ENCODE measurements at regions not wholly inside any gene's neighbourhood (a gene's known extent, or its start where the extent isn't known, plus 50 kb on each side); places are given as distances from the start of the nearest gene placed in this dataset.
"Not testable (repeated sequence)": the region's sequence is repeated elsewhere in the genome, so short reads cannot be mapped to it uniquely, and the experiment has no call there.

DNA sequence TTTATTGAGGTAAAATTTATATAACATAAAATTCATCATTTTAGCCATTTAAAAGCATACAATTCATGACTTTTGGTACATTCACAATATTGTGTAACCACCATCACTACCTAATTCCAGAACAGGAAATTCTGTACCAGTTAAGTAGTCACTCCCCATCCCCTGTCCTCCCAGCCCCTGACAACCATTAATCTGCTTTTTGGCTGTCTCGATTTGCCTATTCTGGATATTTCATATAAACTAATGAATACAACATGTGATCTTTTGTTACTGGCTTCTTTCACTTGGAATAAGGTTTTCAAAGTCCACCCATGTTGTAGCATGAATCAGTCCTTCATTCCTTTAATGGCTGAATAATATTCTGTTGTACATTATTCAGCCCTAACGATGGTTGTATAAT lies 115.6 kb upstream of the KLF14 start:
- DNase-seq (ENCODE audit: low spot score), result no peak

DNA sequence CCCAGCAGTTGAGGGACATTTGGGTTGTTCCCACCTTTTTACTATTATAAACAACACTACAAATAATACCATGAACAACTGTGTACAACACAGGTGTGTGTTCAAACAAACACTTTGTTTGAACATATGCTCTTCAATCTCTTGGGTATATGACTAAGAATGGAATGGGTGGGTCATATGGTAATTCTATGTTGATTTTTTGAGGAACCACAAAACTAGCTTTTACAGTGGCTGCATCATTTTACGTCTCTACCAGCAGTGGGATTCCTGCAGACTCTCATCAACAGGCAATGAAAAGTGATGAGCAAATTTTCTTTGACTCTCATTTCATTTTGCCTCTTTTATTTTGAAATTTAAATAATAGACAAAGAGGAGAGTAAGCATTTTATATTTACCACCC lies 116.9 kb upstream of the KLF14 start:
- DNase-seq (ENCODE audit: low spot score), result no peak

DNA sequence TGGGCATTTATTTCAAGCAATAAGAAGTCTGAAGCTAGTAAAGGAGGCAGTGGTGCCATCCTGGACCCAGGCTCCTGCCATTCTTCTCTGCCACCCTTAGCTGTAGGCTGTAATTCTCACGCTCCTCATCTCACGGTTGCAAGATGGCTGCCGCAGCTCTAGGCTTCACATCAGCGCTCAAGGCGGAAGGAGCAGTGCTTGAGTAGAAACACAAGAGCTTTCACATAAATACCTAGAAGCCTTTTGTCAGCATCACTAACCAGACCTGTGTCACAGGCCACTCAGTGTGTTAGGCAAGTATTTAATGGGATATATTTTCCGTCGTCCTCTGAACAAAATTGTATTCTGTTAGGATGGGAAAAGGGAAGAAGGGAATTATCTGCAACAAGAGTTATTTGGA lies 118.9 kb upstream of the KLF14 start:
- DNase-seq (ENCODE audit: low spot score), result no peak

DNA sequence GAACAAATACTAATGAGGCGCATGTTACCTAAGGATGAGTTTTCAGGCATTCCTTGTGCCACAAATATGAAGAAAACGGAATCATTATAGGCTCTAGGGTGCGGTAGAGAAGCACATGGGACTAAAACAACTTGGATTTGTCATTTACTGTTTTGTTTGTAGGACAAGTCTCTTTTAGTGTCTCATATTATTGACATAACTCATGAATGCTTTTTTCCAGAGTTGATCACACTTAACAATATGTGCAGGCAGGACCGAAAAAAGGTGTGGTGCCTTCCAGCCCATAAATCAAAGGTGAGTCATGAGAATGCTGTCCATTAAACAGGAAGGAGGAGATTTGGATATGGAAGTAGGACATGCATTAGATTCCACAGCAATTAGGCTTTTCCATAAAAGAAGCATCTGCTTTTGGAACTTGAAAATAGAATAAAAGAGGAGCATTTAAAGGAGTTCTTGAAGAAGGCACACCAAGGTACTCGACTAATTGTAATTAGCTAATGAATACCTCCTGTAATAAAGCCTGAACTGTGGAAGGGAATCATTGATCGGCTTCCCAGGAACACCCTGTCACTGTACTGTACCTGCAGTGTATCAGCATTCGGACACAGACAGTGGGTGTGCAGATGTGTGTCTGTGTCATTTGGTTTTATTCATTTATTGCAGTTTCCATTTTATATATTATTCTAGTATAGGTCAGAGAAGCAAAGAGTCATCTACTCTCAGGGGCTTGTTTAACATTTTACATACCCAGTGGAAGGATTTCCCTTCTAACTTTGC lies 119.7 kb upstream of the KLF14 start:
- DNase-seq (ENCODE audit: low spot score), result peak; percentile 97

DNA sequence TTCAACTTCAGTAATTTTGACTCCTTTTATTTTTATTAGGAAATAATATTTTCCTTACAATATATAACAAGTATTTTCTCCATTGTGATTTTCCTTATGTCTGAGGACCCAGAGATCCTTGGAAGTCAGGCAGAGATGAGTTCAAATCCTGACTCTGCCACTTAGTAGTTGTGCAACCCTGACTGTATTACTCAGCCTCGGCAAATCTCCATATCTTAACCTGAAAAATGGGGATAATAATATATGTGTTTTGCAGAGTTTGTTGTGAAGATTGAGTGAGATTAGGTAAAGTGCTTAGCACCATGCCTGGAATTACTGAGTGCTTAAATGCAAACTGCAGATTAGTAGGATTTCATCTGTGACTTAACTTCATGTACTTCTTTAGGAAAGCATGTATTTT lies 120.5 kb upstream of the KLF14 start:
- DNase-seq (ENCODE audit: low spot score), result no peak

DNA sequence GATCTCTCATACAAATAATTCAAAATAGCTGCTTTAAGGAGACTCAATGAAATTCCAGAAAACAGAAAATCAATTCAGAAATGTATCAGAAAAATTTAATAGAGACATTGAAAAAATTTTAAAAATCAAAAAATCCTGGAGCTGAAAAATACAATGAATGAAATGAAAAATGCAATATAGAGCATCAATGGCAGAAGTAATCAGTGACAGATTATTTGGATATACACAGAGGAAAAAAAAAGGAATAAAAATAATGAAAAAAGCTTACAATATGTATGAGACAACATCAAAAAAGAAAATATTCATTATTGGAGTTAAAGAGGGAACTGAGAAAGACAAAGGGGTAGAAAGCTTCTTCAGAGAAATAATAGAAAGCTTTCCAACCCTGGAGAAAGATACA lies 122.9 kb upstream of the KLF14 start:
- no peak for DNase-seq (ENCODE audit: low spot score)

DNA sequence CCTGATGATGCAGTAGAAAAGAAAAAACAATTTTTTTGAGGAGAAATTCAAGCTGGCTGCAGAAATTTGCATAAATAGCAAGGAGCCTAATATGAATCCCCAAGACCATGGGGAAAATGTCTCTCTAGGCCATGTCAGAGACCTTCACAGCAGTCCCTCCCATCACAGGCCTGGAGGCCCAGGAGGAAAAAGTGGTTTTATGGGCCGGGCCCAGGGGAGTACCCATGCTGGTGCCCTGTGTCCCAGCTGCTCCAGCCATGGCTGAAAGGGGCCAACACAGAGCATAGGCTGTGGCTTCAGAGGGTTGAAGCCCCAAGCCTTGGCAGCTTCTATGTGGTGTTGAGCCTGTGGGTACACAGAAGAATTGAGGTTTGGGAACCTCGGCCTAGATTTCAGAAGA lies 126.8 kb upstream of the KLF14 start:
- DNase-seq (ENCODE audit: low spot score), result not testable (repeated sequence)

DNA sequence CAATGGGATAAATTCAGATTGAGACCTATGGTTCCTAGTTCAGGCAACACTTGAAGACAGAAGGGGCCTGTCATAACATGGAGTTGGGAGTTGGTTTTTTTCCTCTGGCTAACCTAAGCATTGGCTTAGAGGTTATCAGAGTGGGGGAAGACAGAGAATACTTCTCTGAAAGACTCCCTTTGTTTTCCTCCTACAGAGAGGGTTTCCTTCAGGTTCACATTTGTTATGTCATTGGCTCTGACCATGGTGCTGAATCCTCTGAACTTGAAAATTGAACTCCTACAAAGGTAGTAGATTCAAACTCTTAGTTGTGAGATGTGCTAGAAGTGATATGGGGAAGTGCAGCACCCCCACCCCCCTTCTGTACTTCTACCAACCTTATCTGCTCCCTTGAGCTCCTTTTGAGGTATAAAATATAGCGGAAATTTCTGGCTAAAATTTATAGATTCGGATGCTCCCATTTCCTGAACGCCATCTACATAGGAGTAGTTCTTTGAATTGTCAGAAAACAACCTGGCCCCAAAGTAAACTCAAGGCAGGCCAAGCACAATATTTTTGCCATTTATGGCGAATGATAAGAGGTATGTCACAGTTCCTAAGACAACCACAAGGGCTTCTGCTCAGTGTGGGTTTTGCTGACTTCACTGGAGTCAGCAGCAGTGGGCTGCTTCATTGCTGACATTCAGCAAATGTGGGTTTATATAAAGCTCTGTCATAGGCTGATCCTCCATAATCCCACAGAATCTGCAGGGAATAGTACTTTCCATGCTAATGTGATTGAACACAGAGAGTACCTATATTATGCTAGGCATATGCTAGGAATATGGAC lies 131.6 kb upstream of the KLF14 start:
- DNase-seq (ENCODE audit: low spot score), result peak; percentile 50

DNA sequence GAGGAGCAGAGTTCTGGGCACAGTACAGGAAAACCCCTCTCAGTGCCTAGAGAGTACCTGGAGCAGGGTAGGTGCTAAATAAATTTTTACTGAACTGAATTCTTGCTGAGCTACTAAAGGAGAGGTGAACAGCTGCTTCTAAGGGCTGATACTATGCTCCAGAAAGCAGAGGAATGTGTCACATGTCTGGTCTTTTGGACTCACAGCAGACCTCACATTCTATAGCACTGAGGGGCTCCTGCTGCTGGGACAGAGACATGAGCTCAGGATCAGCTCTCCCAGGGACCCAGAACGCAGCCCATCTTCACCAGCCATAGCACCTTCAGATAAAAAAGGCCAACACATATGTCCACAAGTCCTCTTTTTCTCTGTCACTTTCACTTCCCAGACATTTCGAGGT lies 133.0 kb upstream of the KLF14 start:
- no peak for DNase-seq (ENCODE audit: low spot score)

DNA sequence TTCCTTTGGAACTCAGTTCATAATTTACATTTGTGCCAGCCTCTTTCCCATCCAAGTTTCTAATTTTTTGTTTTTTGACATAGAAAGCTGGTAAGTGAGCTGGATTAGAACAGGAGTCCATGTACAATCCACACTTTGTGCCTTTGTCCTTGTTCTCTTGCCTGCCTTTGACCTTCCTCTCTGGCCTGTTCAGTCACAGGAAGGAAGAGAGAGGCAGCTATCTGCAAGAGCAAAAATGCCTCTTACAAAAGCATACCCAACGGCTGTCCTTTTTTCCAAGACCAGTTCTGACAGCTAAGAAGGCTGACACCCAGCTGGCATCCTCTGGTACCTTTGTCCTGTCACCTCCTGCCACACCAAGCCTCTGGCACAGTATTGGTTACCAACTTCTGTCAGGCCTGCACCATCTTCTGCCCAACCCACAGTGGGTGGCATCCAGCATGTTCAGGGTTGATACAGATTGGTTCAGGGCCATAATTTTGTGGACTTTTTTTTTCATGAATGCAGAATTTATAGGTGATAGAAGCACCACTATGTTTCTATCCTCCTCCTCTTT lies 133.7 kb upstream of the KLF14 start:
- DNase-seq (ENCODE audit: low spot score), result no peak

DNA sequence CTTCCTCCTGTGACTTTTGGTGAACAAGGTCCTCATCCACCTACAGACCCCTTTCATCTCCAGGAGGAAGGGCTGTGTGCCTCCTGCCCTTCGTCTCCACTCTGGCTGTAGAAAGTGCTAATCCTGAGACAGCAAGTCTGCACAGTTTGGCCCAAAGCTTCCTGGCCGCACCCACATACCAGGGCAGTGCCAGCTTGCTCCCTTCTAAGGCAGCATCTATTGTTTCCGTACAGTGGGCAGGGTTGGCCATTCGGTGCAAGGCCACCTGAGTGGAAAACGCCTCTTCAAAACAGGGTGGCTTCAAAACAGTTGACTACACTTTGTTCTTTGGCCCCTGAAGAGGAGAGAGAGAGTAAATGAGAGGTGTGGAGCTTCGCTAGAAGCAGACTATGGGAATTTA lies 134.1 kb upstream of the KLF14 start:
- DNase-seq (ENCODE audit: low spot score), result no peak

DNA sequence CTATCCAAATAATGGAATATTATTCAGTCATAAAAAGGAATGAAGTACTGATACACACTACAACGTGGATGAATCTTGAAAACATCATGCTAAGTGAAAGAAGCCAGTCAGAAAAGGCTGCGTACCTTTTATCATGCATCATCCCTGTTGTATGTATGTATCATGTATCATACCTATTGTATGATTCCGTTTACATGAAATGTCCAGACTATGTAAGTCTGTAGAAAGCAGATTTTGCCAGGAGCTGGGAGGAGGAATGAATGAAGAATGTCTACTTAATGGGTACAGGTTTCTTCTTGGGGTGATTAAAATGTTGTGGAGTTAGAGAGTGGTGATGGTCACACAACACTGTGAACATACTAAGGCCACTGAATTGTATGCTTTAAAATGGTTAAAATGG lies 135.9 kb upstream of the KLF14 start:
- DNase-seq (ENCODE audit: low spot score), result no peak

DNA sequence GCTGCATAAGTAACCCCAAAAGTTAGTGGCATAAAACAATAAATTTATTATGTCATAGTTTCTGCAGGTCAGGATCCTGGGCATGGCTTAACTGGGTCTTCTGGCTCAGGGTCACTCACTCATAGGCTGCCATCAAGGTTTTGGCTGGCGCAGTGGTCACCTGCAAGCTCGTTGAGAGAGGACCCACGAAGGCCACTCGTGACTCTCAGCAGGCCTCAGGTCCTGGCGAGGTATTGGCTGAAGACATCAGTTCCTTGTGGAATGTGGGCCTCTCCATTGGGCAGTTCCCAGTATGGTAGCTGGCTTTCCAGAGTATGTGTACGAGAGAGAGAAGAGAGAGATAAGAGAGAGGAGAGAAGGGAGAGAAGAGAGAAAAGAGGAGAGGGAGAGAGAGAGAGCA lies 138.3 kb upstream of the KLF14 start:
- DNase-seq (ENCODE audit: low spot score), result no peak

DNA sequence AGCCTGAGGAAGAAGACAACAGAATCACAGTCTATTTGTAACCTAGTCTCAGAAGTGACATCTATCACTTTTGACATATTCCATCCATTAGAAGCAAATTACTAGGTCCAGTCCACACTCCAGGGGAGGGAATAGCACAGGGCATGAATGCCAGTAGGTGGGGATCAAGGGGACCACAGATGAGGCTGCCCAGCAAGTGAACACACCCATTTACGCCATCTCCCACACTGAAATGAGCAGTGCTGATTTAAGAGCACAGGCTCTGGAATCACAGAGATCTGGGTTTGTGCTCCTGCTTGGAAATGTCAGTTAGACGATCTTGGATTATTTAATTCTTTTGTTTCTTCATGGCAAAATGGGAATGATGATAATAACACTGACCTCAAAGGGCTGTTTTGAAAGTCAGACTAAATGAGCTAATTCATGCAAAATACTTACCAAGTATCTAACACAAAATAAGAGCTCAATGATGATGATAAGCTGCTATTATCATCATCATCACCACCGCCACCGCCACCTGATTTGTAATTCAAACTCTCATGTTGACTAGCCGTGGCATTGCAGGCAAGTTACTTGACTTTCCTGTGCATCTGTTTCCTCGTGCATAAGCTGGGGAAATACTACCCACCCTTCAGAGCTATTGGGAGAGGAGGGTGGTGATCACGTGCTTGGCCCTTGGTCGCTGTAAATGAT lies 138.9 kb upstream of the KLF14 start:
- DNase-seq (ENCODE audit: low spot score), result peak; percentile 53

DNA sequence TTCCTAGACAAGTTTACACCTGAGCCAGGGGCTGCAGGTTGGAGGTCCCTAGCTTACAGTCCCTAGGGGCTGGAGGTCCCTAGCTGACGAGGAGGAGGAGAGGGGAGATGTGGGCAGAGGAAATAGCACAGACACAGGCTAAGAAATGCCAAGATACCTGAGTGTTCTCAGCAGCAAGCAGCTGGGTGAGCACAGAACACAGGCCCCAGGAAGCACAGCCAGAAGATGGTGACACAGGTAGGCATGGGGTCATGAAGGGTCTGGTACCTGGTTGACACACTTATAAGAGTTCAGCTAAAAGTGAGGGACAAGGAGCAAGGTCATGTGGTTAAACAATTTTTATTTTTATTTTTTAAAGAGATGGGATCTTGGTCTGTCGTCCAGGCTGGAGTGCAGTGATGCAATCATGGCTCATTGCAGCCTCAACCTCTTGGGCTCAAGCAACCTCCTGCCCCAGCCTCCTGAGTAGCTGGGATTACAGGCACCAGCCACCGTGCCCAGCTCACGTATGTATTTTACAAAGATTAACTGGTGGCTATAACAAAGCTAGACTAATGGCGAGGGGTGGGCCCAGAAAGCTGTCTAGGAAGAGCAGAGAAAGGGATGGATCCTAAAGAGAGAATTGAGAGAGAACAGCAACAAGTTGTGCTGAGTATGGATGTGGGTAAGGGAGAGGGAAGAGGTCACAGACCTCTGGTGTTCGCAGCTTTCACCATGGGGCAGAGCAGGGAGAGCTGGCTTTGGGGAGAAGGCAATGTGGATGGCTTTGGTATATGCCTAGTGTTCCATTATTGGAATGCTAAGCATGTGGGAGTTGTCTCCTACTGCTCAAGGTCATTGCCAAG lies 140.3 kb upstream of the KLF14 start:
- no peak for DNase-seq (ENCODE audit: low spot score)

DNA sequence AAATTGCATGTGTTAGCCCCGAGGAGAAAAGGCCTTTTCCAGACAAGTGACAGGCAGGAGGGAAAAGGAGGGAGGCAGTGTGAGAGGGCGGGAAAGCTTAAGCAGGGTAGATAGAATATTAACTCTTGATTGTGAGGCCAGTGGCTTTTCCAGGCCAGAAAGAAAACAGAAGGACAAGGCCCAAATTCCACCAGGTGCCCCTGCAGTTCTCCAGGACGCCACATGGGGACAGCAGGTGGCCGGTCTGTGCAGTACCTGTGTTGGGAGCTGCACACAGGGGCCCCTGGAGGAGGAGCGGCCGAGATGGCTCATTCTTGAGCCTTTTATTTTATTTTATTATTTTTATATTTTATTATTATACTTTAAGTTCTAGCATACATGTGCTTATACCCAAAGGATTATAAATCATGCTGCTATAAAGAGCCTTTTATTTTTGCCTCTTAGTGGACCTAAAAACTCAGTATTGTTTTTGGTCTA lies 141.3 kb upstream of the KLF14 start:
- peak; percentile 78 for DNase-seq (ENCODE audit: low spot score)

DNA sequence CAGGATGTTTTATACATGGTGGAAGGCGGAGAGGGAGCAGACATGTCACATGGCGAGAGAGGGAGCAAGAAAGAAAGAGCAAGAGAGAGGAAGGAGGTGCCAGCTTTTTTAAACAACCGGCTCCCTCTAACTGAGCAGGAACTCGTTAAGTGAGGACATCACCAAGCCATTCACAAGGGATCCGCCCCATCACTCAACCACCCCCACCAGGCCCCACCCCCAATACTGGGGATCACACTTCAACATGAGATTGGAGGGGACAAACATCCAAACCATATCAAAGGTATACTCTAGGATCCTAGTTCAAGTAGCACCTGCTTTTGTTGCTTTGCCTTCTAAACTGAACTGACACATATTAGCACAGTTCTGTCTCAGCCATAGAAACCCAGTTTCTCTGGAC lies 141.9 kb upstream of the KLF14 start:
- no peak for DNase-seq (ENCODE audit: low spot score)

DNA sequence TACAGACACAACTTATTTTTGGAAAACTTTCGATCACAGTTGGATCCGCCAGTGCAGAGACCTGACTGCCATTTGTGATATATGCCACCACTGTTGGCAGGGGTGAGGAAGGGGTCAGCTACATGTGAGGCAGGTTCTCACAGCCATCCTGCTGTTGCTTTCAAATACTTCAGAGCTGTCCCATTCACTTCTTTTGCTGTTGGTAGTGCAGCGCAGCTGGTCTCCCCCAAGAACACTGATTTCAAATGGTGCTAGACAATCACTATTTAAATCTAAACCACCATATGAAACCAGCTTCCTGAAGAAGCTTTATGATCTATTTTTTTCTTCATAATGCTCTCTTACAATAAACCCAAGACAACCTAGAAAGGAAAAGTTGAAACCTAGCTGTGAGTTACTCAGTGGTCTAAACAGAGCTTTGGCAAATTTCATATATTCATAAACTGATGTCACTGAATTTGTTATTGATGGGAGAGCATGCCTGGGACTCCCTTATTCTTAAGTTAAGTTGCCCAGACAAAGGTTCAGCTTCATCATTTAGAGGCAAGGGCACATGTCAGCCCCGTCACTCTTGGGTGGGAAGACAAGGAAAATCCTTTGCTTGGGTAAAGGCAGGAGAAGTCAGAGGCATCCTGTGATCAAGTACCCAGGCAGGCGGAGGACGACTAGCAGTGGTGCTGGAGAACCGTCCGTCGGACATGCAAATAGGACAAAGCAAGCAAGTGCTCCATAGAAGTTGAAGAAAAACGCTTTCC lies 143.4 kb upstream of the KLF14 start:
- no peak for DNase-seq (ENCODE audit: low spot score)

DNA sequence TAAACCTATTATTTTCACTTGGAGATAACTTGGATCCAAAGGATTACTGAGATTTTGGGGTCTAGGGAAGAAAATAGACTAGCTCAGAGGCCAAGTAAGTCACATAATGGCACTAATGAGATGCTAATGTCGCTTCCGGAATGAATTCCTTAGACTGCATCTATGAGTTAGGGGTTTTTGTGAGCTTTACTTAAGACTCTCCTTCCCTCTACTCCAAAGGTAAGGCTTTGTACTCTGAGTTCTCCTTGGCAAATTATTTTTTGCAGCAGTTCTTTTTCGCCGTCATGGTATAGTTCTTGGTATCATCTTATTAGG lies 143.9 kb upstream of the KLF14 start:
- no peak for DNase-seq (ENCODE audit: low spot score)

DNA sequence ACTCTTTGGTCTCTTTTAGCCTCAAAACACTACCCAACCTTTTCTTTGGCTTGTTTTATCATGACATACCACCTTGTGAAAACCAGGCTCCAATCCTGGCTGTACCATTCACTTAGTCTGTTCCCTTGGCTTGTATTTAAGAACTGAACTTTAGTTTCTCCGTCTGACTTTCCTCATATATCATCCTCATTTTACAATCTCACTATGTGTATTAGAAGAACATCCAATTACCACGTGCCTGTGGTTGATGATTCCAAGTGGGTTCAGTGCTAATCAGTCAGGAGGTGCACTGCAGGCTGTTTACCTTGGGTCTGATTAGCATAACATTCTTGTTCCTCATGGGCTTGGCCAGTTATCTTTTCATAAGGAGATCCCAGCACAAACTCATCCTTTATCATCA lies 144.8 kb upstream of the KLF14 start:
- DNase-seq (ENCODE audit: low spot score), result no peak

DNA sequence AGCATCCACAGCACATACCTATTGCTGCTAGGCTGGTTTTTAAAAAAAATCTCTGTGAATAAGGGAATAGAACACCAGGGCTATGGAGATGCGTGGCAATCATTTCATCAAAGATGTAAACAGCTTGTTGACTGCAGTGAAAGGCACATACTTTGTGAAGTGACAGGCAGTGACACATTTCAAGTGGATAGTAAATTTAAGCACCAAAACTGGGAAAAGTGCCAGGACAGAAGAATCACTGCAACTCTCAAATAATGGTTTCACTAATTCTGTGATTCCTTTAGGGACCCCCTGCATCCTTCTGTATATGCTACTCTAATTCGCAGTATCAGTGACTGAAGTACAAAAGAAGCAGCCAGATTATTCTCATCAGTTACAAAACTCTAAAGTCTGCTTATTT lies 145.2 kb upstream of the KLF14 start:
- DNase-seq (ENCODE audit: low spot score), result no peak
